NCI-H2081 treated with DMSO at 0.1 percent for 48 hours (cell line): ENCODE measurements at regions not wholly inside any gene's neighbourhood (a gene's known extent, or its start where the extent isn't known, plus 50 kb on each side); places are given as distances from the start of the nearest gene placed in this dataset.
A peak's percentile ranks its signal among the peaks of the same experiment; 100 is the strongest.
"Not testable (repeated sequence)": the region's sequence is repeated elsewhere in the genome, so short reads cannot be mapped to it uniquely, and the experiment has no call there.

ENCODE experiments used
- DNase-seq: peaks from one replicate; lab custom pipeline; 2025; lab: John Stamatoyannopoulos, UW

- no peak for DNase-seq
Observed at GRCh38 chr18:64852281-64852680, 703.4 kb upstream of the LINC00305 start.

- DNase-seq: no peak
Observed at GRCh38 chr18:64851726-64852125, 702.8 kb upstream of the LINC00305 start.

DNA sequence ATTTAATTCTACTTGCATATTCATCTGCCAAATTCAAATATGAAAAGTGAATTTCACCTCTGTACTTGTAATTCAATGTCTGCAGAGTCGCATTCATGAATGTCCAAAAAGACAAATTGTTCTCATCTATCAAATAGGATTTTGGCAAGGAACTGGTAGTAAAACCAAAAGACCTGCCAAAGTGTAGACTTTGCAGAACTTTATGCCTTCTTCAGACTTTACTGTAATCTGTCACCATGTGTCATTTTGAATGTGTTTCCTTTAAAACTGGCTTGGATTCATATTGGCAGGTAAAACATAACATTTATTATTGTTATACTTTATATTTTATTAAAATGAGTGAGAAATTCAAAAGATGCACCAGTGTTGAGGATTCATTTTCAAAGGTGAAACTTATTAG lies 701.9 kb upstream of the LINC00305 start:
- no peak for DNase-seq

DNA sequence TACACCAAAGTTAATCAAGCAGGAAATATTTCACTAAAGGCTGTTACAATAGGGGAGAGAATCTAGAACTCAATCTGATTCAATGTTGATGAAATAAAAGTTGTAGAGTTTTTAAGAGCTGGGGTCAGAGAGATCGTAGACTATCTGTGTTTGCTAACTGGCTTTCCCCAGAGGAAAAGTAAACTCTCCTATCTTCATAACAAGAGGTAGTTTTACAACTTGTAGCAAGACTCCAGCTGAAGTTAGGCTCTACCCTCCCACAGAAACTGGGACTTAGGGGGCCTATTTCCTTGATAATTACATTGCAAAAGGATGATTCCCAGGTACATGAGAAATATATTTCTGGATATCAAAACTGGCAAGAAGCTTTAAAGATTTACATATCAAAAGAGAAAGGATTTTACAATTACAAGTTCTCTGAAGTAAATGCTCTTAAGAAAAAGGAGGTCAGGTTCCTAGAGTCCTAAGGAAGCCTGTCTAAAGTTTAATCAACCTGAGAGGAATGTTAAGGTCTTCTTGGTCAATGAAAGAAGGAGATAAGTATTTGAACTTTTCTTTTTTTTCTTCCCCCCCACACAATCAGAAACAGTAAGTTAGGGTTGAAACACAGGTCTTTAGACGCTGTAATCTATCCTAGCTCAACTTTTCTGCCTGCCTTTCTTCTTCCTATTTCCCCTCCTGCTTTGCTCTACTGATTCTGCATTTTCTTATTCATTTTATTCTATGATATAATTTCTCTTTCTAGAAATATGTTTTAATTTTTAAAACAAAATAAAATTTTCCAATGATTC lies 692.2 kb upstream of the LINC00305 start:
- DNase-seq: no peak

DNA sequence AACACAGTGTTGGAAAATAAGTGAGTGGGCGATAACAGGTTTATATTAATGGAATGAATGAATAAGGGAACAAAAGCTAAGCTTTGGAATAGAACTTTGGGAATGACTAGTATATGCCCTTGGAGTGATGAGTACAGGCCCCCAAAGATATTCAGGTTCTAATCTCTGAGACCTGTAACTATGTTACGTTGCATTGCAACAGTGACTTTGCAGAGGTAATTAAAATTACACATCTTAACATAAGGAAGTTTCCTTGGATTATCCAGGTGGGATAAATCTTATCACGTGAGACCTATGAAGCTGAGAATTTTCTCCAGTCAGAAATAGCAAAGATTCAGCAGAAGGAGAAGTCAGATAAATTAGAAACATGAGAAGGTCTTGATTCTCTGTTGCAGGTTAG lies 661.5 kb upstream of the LINC00305 start:
- no peak for DNase-seq

DNA sequence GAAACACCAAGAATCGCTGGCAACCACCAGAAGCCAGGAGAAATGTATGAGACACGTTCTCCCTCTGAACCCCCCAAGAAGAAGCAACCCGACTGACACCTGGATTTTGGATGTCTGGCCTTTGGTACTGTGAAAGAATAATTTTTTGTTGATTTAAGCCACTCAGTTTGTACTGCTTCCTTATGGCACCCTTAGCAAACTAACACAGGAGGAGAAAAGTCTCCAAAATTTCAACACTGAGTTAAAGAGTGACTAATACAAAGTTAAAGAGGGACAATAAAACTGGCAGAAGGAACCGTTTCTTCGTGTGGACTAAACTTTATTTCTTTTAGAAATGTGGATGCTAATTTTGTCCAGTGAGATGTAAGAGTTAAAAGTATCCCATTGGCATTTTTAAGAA lies 660.9 kb upstream of the LINC00305 start:
- no peak for DNase-seq

DNA sequence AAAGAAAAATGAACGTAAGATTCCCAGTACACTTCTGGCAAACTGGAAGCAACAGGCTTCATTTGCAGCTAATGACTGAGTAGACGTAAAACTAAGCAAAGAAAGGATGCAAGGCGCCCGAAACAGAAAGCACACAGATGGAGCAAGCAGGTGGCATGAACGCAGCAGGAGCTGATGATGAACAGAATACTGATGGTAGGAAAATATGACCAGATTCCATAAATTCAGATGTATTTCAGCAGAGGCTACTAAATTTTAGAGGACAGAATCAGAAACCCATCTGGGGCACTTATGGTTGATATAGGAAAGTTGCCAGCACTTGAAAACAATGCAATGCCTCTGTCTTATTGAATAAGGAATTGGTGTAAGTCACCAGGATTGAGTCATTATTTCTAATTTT lies 658.7 kb upstream of the LINC00305 start:
- no peak for DNase-seq

GRCh38 chr18:64806691-64807090 lies 657.8 kb upstream of the LINC00305 start:
- peak; percentile 23 for DNase-seq

DNA sequence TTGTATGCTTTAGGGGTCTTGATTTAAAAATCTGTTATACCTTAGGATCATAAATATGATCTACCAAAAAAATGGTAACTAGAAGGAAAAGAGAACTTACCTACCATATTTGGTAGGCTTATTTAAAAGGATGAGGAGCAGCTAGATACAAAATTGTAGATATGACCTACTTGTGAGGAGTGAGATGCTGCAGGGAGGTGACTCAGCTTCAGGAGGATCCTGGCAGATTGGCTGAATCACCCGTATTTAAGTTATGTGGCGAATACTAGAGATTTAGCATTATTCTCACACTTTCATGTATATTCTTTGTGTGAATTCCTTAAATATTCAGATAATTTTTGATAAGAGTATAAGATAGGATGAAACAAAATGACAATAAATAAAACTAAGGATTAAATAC lies 657.3 kb upstream of the LINC00305 start:
- DNase-seq: no peak

DNA sequence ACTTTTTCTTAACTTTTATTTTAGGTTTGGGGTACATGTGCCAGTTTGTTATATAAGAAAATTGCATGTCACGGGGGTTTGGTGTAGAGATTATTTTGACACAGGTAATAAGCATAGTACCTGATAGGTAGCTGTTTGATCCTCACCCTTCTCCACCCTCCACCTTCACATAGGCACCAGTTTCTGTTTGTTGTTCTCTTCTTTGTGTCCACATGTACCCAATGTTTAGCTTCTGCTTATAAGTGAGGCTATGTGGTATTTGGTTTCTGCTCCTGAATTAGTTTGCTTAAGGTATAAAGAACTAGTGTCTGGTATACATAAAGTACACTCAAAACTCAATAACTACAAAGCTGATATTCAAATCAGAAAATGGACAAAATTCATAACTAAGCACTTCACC lies 654.6 kb upstream of the LINC00305 start:
- no peak for DNase-seq

- no peak for DNase-seq
Observed at GRCh38 chr18:64800151-64800550, 651.3 kb upstream of the LINC00305 start.

GRCh38 chr18:64799376-64799775 lies 650.5 kb upstream of the LINC00305 start:
- DNase-seq: no peak

DNA sequence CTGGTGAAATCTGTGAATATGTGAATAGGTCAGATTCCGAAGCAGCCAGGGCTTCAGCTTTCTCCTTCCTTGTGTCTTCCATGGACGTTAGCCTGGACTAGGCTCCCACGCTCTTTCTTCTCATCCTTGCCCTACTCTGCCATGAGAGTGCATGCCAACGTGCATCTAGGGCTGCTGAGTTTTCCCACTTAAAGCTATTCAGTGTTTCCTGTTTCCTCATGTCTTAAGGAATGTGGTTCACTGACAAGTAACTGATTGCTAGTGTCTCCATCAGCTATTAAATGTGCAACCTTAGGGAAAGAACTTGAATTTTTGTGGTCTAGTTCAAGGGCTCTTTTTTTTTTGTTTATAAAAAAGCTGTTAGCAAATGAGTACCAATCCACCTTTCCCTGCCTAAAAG lies 642.3 kb upstream of the LINC00305 start:
- no peak for DNase-seq

GRCh38 chr18:64785686-64786085 lies 636.8 kb upstream of the LINC00305 start:
- DNase-seq: no peak

DNA sequence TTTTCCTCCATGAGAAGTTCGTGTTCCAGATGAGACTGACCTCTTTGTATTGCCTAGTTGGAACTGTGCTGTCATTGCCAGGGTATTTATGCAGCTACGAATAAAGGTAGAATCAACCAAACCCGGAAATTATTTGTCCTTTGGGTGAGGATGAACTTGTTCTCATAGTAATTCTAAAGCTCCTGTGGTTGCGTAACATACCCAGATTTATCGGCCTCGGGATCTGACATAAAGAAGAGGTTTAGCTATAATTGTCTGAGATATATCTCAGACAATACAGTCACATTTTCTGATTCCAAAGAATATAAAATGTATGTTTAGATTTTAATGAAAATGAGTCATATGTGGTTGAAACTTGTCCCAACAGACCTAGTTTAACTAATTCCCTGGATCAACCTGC lies 628.7 kb upstream of the LINC00305 start:
- no peak for DNase-seq

GRCh38 chr18:64765908-64766307 lies 617.0 kb upstream of the LINC00305 start:
- DNase-seq: no peak

- DNase-seq: no peak
Observed at GRCh38 chr18:64752707-64753106, 603.8 kb upstream of the LINC00305 start.

DNA sequence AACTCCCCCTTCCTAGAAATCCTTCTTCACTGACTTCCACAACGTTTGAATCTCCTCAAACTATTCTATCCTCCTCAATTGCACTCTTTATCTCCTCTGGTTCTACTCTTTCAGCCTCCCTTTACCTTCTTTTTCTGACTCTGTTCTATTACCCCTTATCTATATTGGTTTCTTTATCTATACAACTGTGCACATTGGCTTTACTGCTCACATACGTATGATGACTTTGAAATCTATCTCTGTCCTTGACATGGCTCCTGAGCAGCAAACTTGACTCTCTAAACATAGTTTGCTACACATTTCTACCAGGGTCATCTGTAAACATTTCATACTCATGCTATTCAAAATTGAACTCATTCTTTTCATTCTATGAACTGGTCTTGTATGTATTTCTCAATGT lies 601.0 kb upstream of the LINC00305 start:
- no peak for DNase-seq

DNA sequence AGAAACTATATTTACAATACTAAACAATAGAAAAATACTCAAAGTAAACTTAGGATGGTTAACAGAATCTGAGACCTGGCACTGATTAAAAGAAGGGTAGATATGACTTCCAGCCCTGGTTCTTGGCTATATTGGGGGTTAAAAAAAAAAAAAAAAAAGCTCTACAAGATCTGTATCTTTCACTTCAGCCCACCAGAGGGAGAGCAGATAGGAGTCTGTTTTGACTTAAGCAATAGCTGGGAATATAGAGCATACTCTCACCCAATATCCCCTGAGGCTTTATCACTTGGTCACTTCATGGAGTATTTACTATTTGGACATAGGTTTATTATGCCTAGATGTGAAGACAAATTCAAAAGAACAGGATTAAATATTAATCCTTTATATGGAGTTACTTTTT lies 598.9 kb upstream of the LINC00305 start:
- no peak for DNase-seq

- no peak for DNase-seq
Observed at GRCh38 chr18:64742898-64743297, 594.0 kb upstream of the LINC00305 start.

- DNase-seq: no peak
Observed at GRCh38 chr18:64734063-64734462, 585.2 kb upstream of the LINC00305 start.

DNA sequence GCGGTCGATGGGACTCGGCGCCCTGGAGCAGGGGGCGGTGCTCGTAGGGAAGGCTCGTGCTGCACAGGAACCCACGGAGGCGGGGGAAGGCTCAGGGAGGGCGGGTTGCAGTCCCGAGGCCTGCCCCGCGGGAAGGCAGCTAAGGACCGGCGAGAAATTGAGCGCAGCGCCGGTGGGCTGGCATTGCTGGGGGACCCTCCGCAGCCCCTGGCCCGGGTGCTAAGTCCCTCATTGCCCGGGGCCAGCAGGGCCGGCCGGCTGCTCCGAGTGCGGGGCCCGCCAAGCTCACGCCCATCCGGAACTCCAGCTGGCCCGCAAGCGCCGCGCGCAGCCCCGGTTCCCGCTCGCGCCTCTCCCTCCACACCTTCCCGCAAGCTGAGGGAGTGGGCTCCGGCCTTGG lies 576.8 kb upstream of the LINC00305 start:
- DNase-seq: not testable (repeated sequence)

DNA sequence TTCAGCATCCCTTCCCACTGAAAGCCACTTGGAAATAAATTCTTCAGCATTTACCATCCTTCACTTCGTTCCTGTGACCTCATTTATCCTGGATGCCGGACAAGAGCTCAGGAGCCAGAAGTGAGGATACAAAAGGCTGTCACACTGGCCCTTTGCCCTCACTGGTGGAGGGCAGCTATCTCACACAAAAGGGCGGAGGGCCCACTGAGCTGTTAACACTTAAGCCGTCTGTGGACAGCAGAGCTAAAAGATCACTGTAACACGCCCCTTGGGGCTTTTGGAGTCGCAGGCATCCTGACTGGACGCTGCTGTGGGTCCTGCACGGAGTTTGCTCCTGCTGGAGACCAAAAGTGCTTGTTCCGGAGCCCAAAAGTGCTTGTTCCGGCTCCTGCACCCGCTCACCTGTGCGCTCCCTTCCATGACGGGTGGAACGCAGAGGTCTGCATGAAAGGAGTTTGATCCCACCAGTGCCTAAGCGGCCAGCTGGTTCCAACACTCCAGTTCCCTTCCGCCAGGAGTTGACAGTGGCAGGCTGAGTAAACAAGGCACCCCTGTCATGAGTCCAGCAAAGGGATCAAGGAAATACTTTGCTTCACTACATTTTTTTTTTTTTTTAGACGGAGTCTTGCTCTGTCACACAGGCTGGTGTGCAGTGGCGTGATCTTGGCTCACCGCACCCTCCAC lies 572.0 kb upstream of the LINC00305 start:
- DNase-seq: no peak

- DNase-seq: no peak
Observed at GRCh38 chr18:64718808-64719207, 569.9 kb upstream of the LINC00305 start.
